KMS-11 (cell line): ENCODE measurements at regions not wholly inside any gene's neighbourhood (a gene's known extent, or its start where the extent isn't known, plus 50 kb on each side); places are given as distances from the start of the nearest gene placed in this dataset.

Source experiments
- H2AFZ ChIP-seq: fragments of 200-600 bp; sonication (generic); 2 replicates; pipeline ENCODE4 v1.6.1; 2016; ENCODE audit warnings: antibody characterized with exemption, mixed run types, low read depth
- H3K27ac ChIP-seq: fragments of 200-600 bp; sonication (generic); 2 replicates; pipeline ENCODE4 v1.6.1; 2016; ENCODE audit warnings: mild to moderate bottlenecking, mixed run types
- H3K27me3 ChIP-seq: fragments of 200-600 bp; sonication (generic); 2 replicates; pipeline ENCODE4 v1.6.1; 2017; ENCODE audit warnings: mild to moderate bottlenecking, low read depth, mixed run types, moderate library complexity; ENCODE audit not compliant: insufficient read depth
- H3K36me3 ChIP-seq: fragments of 200-600 bp; sonication (generic); 2 replicates; pipeline ENCODE4 v1.6.1; 2017; ENCODE audit warnings: mild to moderate bottlenecking, mixed run types; ENCODE audit not compliant: insufficient read depth
- H3K4me1 ChIP-seq: fragments of 200-600 bp; sonication (generic); 2 replicates; pipeline ENCODE4 v1.6.1; 2016; ENCODE audit warnings: mild to moderate bottlenecking, low read depth, mixed run types; ENCODE audit not compliant: poor library complexity, severe bottlenecking
- H3K4me2 ChIP-seq: fragments of 200-600 bp; sonication (generic); 2 replicates; pipeline ENCODE4 v1.7.0; 2016; ENCODE audit warnings: mild to moderate bottlenecking, mixed run types
- H3K4me3 ChIP-seq: fragments of 200-600 bp; sonication (generic); IDR thresholded peaks from 2 replicates; pipeline ENCODE4 v1.6.1; 2017; ENCODE audit warnings: low read depth, low read length, mixed read lengths; ENCODE audit not compliant: insufficient read depth
- H3K79me2 ChIP-seq: fragments of 200-600 bp; sonication (generic); 2 replicates; pipeline ENCODE4 v1.6.1; 2016; ENCODE audit warnings: low read depth, mixed run types; ENCODE audit not compliant: insufficient read depth
- H3K9ac ChIP-seq: fragments of 200-600 bp; sonication (generic); 2 replicates; pipeline ENCODE4 v1.6.1; 2016; ENCODE audit warnings: mild to moderate bottlenecking, mixed run types
- H4K20me1 ChIP-seq: fragments of 200-600 bp; sonication (generic); 2 replicates; pipeline ENCODE4 v1.6.1; 2016; ENCODE audit warnings: mild to moderate bottlenecking, mixed run types; ENCODE audit not compliant: insufficient read depth
- TF ChIP-seq, protein P1 (sequence below): fragments of 200-600 bp; sonication (generic); conservative IDR thresholded peaks from 2 replicates; pipeline ENCODE4 v1.6.1; 2017; ENCODE audit warnings: low read depth, mild to moderate bottlenecking, antibody characterized with exemption, low read length, moderate library complexity, mixed read lengths

DNA sequence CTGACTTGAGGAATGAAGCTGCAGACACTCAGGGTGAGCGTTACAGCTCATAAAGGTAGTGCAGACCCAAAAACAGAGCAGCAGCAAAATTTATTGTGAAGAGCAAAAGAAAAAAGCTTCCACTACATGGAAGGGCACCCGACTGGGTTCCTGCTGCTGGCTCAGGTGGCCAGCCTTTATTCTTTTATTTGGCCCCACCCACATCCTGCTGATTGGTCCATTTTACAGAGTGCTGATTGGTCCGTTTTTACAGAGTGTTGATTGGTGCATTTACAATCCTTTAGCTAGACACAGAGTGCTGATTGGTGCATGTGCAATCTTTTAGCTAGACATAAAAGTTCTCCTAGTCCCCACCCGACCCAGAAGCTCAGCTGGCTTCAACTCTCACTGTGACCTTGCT is 95.3 kb upstream of the STMND1 start:
- Histone ChIP-seq H3K4me1 (no peaks in the 10 kb centered on the region), H3K79me2 (no peaks in the 10 kb centered on the region), H3K27me3 (no peaks in the 10 kb centered on the region), H3K27ac (no peak overlapping the region), H3K4me3 (no peak overlapping the region), H3K4me2 (no peak overlapping the region), H3K9ac (no peak overlapping the region), H4K20me1 (no peaks in the 10 kb centered on the region), H2AFZ (no peak overlapping the region), H3K36me3 (no peaks in the 10 kb centered on the region)
- TF ChIP-seq, protein P1, sequence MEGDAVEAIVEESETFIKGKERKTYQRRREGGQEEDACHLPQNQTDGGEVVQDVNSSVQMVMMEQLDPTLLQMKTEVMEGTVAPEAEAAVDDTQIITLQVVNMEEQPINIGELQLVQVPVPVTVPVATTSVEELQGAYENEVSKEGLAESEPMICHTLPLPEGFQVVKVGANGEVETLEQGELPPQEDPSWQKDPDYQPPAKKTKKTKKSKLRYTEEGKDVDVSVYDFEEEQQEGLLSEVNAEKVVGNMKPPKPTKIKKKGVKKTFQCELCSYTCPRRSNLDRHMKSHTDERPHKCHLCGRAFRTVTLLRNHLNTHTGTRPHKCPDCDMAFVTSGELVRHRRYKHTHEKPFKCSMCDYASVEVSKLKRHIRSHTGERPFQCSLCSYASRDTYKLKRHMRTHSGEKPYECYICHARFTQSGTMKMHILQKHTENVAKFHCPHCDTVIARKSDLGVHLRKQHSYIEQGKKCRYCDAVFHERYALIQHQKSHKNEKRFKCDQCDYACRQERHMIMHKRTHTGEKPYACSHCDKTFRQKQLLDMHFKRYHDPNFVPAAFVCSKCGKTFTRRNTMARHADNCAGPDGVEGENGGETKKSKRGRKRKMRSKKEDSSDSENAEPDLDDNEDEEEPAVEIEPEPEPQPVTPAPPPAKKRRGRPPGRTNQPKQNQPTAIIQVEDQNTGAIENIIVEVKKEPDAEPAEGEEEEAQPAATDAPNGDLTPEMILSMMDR = no peak

DNA sequence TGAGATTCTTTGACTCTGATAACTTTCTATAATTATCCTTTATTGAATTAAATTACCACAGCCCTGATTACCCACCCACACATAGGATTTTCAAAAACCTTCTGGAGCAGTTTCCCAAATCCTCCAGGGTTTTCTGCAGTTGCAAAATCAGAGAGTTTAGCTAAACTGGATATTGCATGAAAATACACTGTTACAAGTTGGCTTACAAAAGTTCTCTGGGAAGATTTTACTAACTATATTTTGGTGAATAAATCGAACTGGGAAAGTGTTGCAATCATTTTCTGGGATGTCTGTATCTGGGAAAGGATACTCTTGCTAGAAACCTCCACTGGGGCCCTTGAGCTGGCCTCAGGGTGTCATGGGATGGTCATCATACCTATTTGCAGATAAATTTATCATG is 97.6 kb upstream of the STMND1 start:
- H3K4me1 ChIP-seq = no peaks in the 10 kb centered on the region
- no peaks in the 10 kb centered on the region for H3K27me3 ChIP-seq
- no peak overlapping the region for H3K27ac ChIP-seq
- no peak overlapping the region for H3K4me2 ChIP-seq
- H3K79me2 ChIP-seq = no peaks in the 10 kb centered on the region
- no peak overlapping the region for H2AFZ ChIP-seq
- H3K36me3 ChIP-seq = no peaks in the 10 kb centered on the region
- H3K4me3 ChIP-seq = no peak overlapping the region
- H3K9ac ChIP-seq = no peak overlapping the region
- TF ChIP-seq, protein P1 = no peak
- H4K20me1 ChIP-seq = no peaks in the 10 kb centered on the region

DNA sequence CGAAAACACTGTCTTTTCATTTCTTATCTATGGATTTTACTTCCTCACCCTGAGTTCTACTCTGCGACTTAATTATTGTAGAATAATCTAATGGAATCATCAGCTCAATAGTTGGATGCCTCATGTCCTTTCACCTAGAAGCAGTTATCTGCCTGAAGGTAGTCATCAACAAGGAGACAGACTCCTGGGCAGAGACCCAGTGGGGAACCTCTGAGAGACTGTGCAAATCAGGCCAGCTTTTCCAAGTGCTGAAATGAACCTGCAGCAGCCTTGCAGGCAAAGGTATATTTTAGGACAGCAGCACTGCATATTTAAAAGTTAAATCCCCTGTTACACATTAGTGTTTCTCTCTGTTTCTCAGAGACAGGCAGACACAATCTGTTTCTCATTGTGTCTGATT is 99.7 kb upstream of the STMND1 start:
- H3K4me2 ChIP-seq = no peak overlapping the region
- H3K27me3 ChIP-seq = no peaks in the 10 kb centered on the region
- no peaks in the 10 kb centered on the region for H3K79me2 ChIP-seq
- H3K4me3 ChIP-seq = no peak overlapping the region
- no peaks in the 10 kb centered on the region for H3K36me3 ChIP-seq
- H3K4me1 ChIP-seq = no peaks in the 10 kb centered on the region
- TF ChIP-seq, protein P1 = no peak
- H3K27ac ChIP-seq = no peak overlapping the region
- H2AFZ ChIP-seq = no peak overlapping the region
- H4K20me1 ChIP-seq = no peaks in the 10 kb centered on the region
- no peak overlapping the region for H3K9ac ChIP-seq

DNA sequence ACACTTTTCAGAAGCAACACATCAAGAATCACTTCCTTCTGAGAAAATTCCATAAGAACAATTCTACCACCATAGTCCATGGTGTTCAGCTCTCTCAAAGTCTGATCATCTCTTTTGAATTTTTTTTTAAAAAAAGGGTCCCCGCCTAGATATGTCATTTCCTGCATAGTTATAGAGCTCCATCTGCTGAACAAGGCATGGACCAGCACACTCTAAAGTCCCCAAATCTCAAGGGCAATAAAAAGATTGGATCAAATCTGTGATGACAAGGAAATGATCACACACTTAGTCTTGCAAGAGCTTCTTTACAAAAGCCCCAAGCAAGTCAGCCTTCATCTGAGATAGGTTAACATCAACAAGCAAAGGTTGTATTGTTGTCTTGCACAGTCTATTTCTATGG is 100.7 kb upstream of the STMND1 start:
- Histone ChIP-seq H3K9ac (no peak overlapping the region), H4K20me1 (no peaks in the 10 kb centered on the region), H3K27me3 (no peaks in the 10 kb centered on the region), H3K79me2 (no peaks in the 10 kb centered on the region), H3K4me2 (no peak overlapping the region), H3K36me3 (no peaks in the 10 kb centered on the region), H3K4me3 (no peak overlapping the region), H3K4me1 (no peaks in the 10 kb centered on the region), H3K27ac (no peak overlapping the region), H2AFZ (no peak overlapping the region)
- TF ChIP-seq, protein P1 = no peak
